Dedifferentiated amniotic fluid mesenchymal stem cell (primary cell): ENCODE measurements at regions not wholly inside any gene's neighbourhood (a gene's known extent, or its start where the extent isn't known, plus 50 kb on each side); places are given as distances from the start of the nearest gene placed in this dataset.
"Not testable (repeated sequence)": the region's sequence is repeated elsewhere in the genome, so short reads cannot be mapped to it uniquely, and the experiment has no call there.

Source experiments
- DNase-seq: peaks from one replicate; pipeline ENCODE4 v3.0.0-alpha.2; 2016; ENCODE audit errors: extremely low spot score

DNA sequence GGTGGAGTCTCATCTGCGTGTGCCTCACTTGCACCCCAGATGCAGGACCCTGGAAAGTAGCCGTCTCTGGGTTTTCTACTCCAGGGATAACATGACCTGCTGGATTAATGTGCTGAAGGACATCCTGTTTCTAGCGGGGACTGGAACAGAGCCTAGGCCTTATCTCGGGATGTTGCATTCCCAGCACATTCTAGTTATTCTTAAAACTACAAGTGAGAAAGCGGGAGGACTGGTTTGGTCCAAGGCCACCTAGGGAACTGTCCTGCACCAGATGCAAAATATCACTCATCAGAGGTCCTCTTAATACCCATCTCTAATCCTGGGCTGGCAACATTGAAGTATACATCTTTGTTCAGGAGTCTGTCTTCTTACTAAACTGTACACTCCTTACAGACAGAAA, 179.9 kb downstream of the ZC3H11B start:
- DNase-seq, result no peak

- DNase-seq, result no peak
Observed at GRCh38 chr1:219432191-219432606, 180.7 kb downstream of the ZC3H11B start.

DNA sequence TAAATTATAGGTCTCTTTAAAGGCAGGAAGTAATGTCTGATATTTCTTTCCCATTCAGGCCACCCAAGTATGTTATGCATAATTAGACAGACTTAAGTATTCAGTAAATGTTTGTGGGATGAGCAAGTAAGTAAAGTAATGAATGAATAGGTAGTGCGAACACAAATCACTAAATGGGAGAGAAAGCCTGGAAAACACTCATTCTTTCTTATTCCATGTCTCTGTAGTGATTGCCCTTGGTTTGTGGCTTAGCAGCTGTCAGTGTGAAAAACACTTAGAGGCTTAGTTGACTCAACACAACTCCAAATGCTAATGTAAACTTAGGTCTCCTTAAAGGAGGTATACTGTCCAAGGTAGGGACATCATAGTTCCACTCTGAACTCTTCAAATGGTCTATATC, 182.5 kb downstream of the ZC3H11B start:
- no peak for DNase-seq

GRCh38 chr1:219428651-219429050, 184.3 kb downstream of the ZC3H11B start:
- DNase-seq, result no peak

GRCh38 chr1:219427989-219428388, 184.9 kb downstream of the ZC3H11B start:
- peak; percentile 31 for DNase-seq

- no peak for DNase-seq
Observed at GRCh38 chr1:219427403-219427802, 185.5 kb downstream of the ZC3H11B start.

DNA sequence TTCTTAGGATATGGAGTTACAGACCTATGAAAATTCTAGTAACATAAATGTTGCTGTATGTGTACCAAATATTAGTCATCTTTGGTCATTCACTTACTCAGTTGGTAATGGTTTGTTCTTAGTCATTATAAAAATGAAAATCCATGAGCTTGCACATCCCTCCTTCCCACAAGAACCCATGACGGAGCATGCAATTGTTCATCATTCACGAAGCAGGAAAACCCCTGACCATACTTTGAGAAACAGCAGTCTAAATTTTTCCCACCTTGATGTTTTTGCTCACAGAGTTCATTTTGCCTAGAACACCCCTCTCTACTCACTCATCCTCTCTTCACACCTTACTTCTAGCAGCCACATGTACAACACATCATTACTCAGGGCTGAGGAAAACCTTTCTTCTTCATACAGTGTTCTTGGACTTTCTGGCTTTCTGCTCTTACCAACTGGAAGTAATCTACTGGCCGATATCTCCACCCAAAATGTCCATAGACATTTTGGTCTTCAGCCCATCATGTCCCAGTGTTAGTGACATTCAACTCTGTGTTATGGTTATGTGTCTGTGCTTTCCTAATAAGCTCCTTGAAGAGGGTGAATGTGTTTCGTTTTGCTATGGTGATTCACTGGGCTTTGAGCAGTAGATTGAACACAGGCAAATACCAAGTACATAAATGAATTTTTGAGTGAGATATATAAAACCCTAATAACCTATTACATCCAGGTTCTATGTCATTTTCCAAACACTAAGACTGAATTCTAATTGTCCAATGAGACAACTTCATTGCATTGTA, 189.9 kb downstream of the ZC3H11B start:
- no peak for DNase-seq

GRCh38 chr1:219420913-219421312, 192.0 kb downstream of the ZC3H11B start:
- DNase-seq, result no peak

- no peak for DNase-seq
Observed at GRCh38 chr1:219419860-219420259, 193.0 kb downstream of the ZC3H11B start.

DNA sequence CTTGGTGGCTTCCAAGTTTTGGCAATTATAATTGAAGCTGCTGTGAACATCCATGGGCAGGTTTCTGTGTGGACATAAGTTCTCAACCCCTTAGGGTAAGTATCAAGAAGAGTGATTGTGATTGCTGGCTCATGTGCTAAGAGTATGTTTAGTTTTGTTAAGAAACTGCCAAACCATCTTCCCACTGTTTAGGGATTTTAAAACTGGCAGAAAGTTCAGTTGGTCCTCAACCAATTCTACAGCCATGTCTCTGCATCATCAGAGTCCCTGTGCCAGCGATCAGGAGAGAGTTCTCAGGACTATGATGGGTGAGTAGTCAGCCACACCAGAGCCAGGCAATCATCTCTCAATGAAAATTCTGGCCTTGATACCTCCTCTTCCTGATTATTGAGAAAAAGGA, 193.8 kb downstream of the ZC3H11B start:
- DNase-seq, result no peak

DNA sequence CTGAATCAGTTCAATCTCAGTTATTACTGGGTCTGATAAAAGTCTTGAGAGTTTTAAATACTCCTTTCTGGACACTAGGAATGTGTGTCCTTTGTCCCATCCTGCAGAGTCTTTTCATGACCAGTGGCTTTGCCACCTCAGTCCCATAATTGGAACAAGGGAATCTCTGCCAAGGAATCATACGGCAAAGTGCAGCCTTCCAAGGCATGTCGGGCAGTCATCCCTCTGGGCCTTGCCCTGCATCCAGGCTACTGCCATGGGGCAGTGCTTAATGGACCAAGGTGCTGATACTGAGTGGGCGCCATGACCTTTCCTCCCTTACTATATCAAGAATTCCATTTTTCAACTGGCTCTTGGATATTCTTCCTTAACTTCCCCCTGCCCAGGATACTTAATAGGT, 195.3 kb downstream of the ZC3H11B start:
- no peak for DNase-seq

DNA sequence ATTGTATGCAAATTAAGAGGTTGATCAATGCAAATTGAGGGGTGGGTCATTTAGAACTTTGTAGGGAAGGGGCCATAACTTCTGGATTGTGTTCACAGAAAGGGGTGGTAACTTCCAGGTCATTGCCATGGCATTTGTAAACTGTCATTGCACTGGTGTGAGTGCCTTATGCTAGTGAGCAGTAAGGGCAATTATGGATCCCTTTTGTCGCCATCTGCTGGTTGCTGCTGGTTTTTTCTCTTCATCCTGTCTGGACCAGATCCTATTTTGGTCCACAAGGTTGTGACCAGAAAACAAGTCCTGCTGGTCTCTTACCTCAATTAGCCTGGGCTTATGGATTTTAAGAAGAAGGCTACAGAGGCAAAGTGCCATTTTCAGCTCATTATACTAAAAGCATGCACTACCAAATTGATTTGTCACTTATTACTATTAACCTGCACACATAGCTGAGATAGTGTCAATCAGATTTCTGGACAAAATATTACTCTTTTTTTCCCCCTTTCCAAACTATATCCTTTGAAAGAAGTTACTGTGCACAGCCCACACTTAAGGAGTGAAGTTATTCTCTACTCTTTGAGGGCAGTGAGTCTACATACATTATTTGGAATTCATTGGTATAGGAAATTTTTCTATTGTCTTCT, 196.2 kb downstream of the ZC3H11B start:
- peak; percentile 26 for DNase-seq

- no peak for DNase-seq
Observed at GRCh38 chr1:219415915-219416314, 197.0 kb downstream of the ZC3H11B start.

- no peak for DNase-seq
Observed at GRCh38 chr1:219415433-219415832, 197.5 kb downstream of the ZC3H11B start.

GRCh38 chr1:219414250-219414649, 198.7 kb downstream of the ZC3H11B start:
- DNase-seq, result no peak

DNA sequence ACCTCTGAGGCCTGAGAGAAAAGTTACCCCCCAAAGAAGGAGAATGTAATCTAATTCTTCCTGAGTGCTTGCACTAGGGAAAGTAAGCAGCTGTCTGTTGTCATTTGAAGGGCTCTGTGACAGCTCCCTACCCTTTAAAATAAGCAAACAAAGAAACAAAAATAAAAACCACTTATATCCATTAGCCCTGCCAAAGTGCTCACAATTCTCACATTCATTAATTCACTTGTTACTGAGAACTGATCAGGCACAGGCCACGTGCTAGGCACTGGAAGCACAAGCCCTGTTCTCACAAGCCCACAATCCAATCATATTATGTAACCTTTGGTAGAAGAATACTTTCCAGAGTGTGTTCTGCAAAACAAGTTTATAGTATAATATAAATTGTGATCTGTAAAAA, 199.4 kb downstream of the ZC3H11B start:
- DNase-seq, result no peak

DNA sequence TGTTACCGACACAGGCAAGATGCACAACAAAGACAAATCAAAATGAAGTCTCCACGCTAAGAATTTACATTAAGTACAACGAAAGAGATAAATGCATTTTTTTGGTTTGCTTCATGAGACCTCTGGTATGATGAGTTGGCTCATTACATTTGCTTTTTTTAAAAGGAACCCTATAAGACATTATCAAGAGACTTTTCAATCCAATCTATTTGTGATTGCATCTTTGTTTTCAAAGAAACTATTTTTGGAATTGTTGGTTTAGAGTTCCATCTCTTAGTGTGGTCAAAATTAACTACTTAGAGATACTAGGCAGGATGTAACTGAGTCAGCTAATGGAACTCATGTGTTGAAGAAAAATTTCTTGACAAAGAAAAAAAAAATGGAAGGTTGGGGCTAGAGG, 200.1 kb downstream of the ZC3H11B start:
- no peak for DNase-seq

DNA sequence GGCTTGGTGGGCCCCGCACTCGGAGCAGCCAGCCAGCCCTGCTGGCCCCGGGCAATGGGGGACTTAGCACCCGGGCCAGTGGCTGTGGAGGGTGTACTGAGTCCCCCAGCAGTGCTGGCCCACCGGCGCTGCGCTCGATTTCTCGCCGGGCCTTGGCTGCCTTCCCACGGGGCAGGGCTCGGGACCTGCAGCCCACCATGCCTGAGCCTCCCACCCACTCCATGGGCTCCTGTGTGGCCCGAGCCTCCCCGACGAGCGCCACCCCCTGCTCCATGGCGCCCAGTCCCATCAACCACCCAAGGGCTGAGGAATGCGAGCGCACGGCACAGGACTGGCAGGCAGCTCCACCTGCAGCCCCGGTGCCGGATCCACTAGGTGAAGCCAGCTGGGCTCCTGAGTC, 202.2 kb downstream of the ZC3H11B start:
- not testable (repeated sequence) for DNase-seq

- no peak for DNase-seq
Observed at GRCh38 chr1:219405531-219406331, 207.2 kb downstream of the ZC3H11B start.

DNA sequence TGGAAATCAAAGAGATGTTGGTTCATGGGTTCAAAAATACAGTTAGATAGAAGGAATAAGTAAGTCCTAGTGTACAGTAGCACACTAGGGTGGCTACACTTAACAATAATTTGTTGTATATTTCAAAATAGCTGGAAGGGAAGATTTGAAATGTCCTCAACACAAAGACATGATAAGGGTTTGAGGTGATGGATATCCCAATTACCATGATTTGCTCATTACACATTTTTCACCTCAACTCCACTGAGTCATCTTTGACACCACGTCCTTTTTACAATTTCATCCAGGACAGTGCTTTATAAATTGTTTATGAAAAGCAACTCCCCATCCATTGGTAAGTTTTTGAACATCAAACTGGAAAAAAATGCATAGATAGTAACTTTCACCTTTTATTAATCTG, 208.3 kb downstream of the ZC3H11B start:
- no peak for DNase-seq

- no peak for DNase-seq
Observed at GRCh38 chr1:219402925-219403324, 210.0 kb downstream of the ZC3H11B start.

DNA sequence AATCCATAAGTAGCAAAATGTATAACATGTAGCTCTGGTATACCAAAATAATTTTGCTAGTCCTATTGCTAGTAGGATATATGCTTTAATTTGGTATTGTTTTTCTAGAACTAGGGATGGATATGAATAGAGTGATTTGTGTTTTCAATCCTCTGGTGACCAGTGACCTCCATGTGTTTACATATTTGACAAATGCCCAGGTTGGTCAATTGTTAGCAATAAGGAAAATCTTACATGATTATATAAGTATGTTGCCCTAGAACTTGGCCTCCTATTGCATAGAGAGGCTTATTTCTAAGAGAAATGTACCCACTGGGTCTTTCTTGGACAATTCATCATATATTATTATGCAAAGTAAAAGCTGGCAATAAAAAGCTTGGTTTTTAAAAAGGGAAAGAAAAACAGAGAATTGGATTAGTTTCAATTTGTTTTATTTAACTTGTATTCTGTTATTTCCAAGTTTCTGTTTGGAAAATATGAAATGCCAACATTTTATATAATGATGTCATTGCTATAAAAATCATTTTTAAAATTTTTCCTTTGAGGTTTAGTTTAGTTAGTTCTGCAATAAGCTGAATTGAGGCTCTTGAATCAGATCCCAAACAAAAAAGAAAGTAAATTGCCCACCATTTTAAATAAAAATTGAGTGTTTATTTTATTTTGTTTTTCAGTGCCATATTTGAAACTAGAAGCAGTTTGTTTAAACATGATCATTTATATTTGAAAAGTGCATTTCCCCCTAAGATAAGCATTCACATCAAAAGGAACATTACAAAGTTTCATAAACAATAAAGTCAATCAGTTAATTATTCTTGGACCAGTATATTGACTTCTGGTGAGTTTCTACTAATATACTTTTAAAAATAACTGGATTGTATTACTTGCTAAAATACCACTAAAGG, 210.9 kb downstream of the ZC3H11B start:
- no peak for DNase-seq
